GM12878 (cell line): ENCODE measurements at regions not wholly inside any gene's neighbourhood (a gene's known extent, or its start where the extent isn't known, plus 50 kb on each side); places are given as distances from the start of the nearest gene placed in this dataset.

ENCODE experiments used
- ATAC-seq: fragments of 200-7000 bp; cut with Tn5 transposase; 3 replicates; pipeline ENCODE4 v1.9.1; 2020; ENCODE audit warnings: mild to moderate bottlenecking, moderate library complexity
- BruUV-seq: library from RNA; stranded (reverse); fragments of 400-500 nt; replicated peaks from 2 replicates; lab custom pipeline; 2021; lab: Mats Ljungman, UMichigan
- CTCF ChIA-PET: fragments of 300-600 bp; sonication (Branson Sonifier 250); formaldehyde crosslinking; extraction: SDS; loops from one replicate; lab custom pipeline; 2021; ENCODE audit warnings: inconsistent platforms; lab: Yijun Ruan, JAX
- POLR2A ChIA-PET: fragments of 350-600 bp; formaldehyde crosslinking; extraction: SDS; loops from one replicate; lab custom pipeline; 2021; ENCODE audit warnings: inconsistent platforms; lab: Charles Lee
- RAD21 ChIA-PET: fragments of 300-600 bp; sonication (Branson Sonifier 250); formaldehyde crosslinking; loops from one replicate; lab custom pipeline; 2023; ENCODE audit warnings: antibody characterized with exemption; ENCODE audit not compliant: unreplicated experiment; lab: Charles Lee
- SMC1A ChIA-PET: fragments of 300-600 bp; sonication (Branson Sonifier 250); formaldehyde crosslinking; loops from one replicate; lab custom pipeline; 2023; ENCODE audit not compliant: unreplicated experiment, uncharacterized antibody; lab: Charles Lee
- DNase-seq: peaks from one replicate; pipeline ENCODE4 v3.0.0-alpha.2; 2011; ENCODE audit warnings: low read depth, low spot score
- FAIRE-seq: peaks from 3 replicates; lab custom pipeline; 2011; peaks lifted over from hg19 to GRCh38; lab: Jason Lieb, UNC
- H2AFZ ChIP-seq: 2 replicates; pipeline ENCODE4 v1.6.0; 2011; ENCODE audit warnings: low read depth, low read length, control low read depth; ENCODE audit not compliant: control insufficient read depth
- H3K27ac ChIP-seq: 2 replicates; pipeline ENCODE4 v1.5.1; 2011; ENCODE audit warnings: control low read depth; ENCODE audit not compliant: control insufficient read depth, insufficient read depth
- H3K27me3 ChIP-seq, 2 experiments: replicated peaks in 1 of 2; 2 replicates each; pipeline versions ENCODE4 v1.6.0 to v1.6.1; 2011; ENCODE audit warnings: low read length in 1 of 2; ENCODE audit not compliant: control insufficient read depth in 2 of 2, insufficient read depth in 2 of 2
- H3K36me3 ChIP-seq, 2 experiments: 2 replicates each; pipeline ENCODE4 v1.5.1; 2011; ENCODE audit warnings: low read length in 1 of 2; ENCODE audit not compliant: control insufficient read depth in 2 of 2, insufficient read depth in 2 of 2
- H3K4me1 ChIP-seq: 2 replicates; pipeline ENCODE4 v1.6.1; 2011; ENCODE audit warnings: mild to moderate bottlenecking, low read length, moderate library complexity, mixed read lengths; ENCODE audit not compliant: control insufficient read depth, insufficient read depth
- H3K4me2 ChIP-seq: 2 replicates; pipeline ENCODE4 v1.6.0; 2011; ENCODE audit warnings: control low read depth; ENCODE audit not compliant: control insufficient read depth, insufficient read depth
- H3K4me3 ChIP-seq: fragments of 200-600 bp; sonication (generic); 2 replicates; pipeline ENCODE4 v1.5.1; 2016
- H3K79me2 ChIP-seq: 2 replicates; pipeline ENCODE4 v1.6.0; 2011; ENCODE audit warnings: low read length; ENCODE audit not compliant: control insufficient read depth, insufficient read depth
- H3K9ac ChIP-seq: 2 replicates; pipeline ENCODE4 v1.8.0; 2011; ENCODE audit warnings: low read length, control low read depth, mixed read lengths; ENCODE audit not compliant: control insufficient read depth, insufficient read depth
- H3K9me3 ChIP-seq: replicated peaks from 3 replicates; pipeline ENCODE4 v1.5.1; 2011; ENCODE audit warnings: mild to moderate bottlenecking, low read length; ENCODE audit not compliant: control insufficient read depth, insufficient read depth
- H4K20me1 ChIP-seq: 2 replicates; pipeline ENCODE4 v1.6.0; 2011; ENCODE audit not compliant: control insufficient read depth, insufficient read depth
- CUX1 ChIP-seq: IDR thresholded peaks from 2 replicates; pipeline ENCODE4 v1.6.1; 2012; ENCODE audit warnings: improper control_type of control experiment, low read depth, low read length; ENCODE audit not compliant: insufficient replicate concordance
- ETV6 ChIP-seq, 2 experiments: fragments of 450-650 bp in 1 of 2; IDR thresholded peaks in 1 of 2; conservative IDR thresholded peaks in 1 of 2; 2 replicates each; pipeline ENCODE4 v1.6.1; 2014; ENCODE audit warnings: antibody characterized with exemption in 1 of 2, borderline replicate concordance in 1 of 2, low read depth in 1 of 2, mild to moderate bottlenecking in 1 of 2, moderate library complexity in 1 of 2
- IKZF2 ChIP-seq, 2 experiments: fragments of 450-650 bp; IDR thresholded peaks; 2 replicates each; pipeline ENCODE4 v1.6.1; 2017; ENCODE audit warnings: mild to moderate bottlenecking in 2 of 2, moderate library complexity in 2 of 2
- NFXL1 ChIP-seq: fragments of 450-650 bp; IDR thresholded peaks from 2 replicates; pipeline ENCODE4 v1.6.1; 2017; ENCODE audit warnings: antibody characterized with exemption, mild to moderate bottlenecking, borderline replicate concordance
- YBX1 ChIP-seq: fragments of 450-650 bp; IDR thresholded peaks from 2 replicates; pipeline ENCODE4 v1.6.1; 2016; ENCODE audit warnings: antibody characterized with exemption
- ZSCAN29 ChIP-seq: fragments of 450-650 bp; IDR thresholded peaks from 2 replicates; pipeline ENCODE4 v1.6.1; 2017; ENCODE audit warnings: mild to moderate bottlenecking, moderate library complexity
- WGBS: methylation state at CpG from one replicate; pipeline ENCODE4 v1.1.6; 2016; ENCODE audit warnings: low lambda C conversion rate; ENCODE audit not compliant: insufficient replicate concordance, insufficient coverage; ENCODE audit errors: missing lambda C conversion rate; 5-methylcytosine and 5-hydroxymethylcytosine counted together
- in situ Hi-C: fragments of 300-500 bp; cut with MboI; formaldehyde crosslinking; loops from 9 replicates; pipeline ENCODE4 v1.14.3; 2018; ENCODE audit warnings: mixed read lengths
- intact Hi-C: fragments of 100-400 bp; cut with micrococcal nuclease; formaldehyde crosslinking; loops from one replicate; pipeline ENCODE4 v1.14.2; 2022; ENCODE audit not compliant: unreplicated experiment
- TF ChIP-seq, protein P1 (sequence below): fragments of 150-350 bp; IDR thresholded peaks from 2 replicates; pipeline ENCODE4 v1.6.1; 2016; ENCODE audit warnings: low read depth, low read length

GRCh38 chr6:170135461-170135820, 155.4 kb downstream of the DLL1 start:
- no peak for TF ChIP-seq ZSCAN29
- no peak for TF ChIP-seq ETV6 (conservative IDR thresholded peaks at IDR 0.05 in 1 of 2, IDR thresholded peaks at IDR 0.05 in 1 of 2; ENCODE audit: borderline replicate concordance in 1 of 2, low read depth in 1 of 2)
- TF ChIP-seq YBX1 = no peak
- TF ChIP-seq IKZF2 (IDR thresholded peaks at IDR 0.05) = no peak
- no peak for TF ChIP-seq CUX1
- TF ChIP-seq, protein P1, sequence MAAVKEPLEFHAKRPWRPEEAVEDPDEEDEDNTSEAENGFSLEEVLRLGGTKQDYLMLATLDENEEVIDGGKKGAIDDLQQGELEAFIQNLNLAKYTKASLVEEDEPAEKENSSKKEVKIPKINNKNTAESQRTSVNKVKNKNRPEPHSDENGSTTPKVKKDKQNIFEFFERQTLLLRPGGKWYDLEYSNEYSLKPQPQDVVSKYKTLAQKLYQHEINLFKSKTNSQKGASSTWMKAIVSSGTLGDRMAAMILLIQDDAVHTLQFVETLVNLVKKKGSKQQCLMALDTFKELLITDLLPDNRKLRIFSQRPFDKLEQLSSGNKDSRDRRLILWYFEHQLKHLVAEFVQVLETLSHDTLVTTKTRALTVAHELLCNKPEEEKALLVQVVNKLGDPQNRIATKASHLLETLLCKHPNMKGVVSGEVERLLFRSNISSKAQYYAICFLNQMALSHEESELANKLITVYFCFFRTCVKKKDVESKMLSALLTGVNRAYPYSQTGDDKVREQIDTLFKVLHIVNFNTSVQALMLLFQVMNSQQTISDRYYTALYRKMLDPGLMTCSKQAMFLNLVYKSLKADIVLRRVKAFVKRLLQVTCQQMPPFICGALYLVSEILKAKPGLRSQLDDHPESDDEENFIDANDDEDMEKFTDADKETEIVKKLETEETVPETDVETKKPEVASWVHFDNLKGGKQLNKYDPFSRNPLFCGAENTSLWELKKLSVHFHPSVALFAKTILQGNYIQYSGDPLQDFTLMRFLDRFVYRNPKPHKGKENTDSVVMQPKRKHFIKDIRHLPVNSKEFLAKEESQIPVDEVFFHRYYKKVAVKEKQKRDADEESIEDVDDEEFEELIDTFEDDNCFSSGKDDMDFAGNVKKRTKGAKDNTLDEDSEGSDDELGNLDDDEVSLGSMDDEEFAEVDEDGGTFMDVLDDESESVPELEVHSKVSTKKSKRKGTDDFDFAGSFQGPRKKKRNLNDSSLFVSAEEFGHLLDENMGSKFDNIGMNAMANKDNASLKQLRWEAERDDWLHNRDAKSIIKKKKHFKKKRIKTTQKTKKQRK = no peak
- no peak for TF ChIP-seq NFXL1
- TF ChIP-seq, all 136 proteins: peak for 0
- intact Hi-C loops = no loop called here
- WGBS = 71% methylated on average over 16 of the region's 16 CpGs
- Histone ChIP-seq H2AFZ (no peak overlapping the region), H3K9ac (no peak overlapping the region), H3K36me3 (no peaks in the 10 kb centered on the region), H3K9me3 (no peaks in the 10 kb centered on the region; the same call in 2 of the 3 replicates), H3K79me2 (no peaks in the 10 kb centered on the region), H3K27ac (no peak overlapping the region), H3K4me2 (no peak overlapping the region), H3K4me1 (no peaks in the 10 kb centered on the region), H3K27me3 (no peaks in the 10 kb centered on the region), H3K4me3 (no peak overlapping the region), H4K20me1 (no peaks in the 10 kb centered on the region)
- POLR2A ChIA-PET = no interaction called here
- ATAC-seq (no peak), FAIRE-seq (no peak), DNase-seq (no peak)
- SMC1A ChIA-PET = no interaction called here
- CTCF ChIA-PET = no interaction called here
- RAD21 ChIA-PET = no interaction called here
- in situ Hi-C loops = no loop called here
- no TSS peak for BruUV-seq
